AG10803 (cell line): ENCODE measurements at regions not wholly inside any gene's neighbourhood (a gene's known extent, or its start where the extent isn't known, plus 50 kb on each side); places are given as distances from the start of the nearest gene placed in this dataset.
"Not testable (repeated sequence)": the region's sequence is repeated elsewhere in the genome, so short reads cannot be mapped to it uniquely, and the experiment has no call there.

Experiments used
- DNase-seq: peaks from one replicate; pipeline ENCODE4 v3.0.0; 2010; ENCODE audit warnings: low read depth
- H3K4me3 ChIP-seq: 2 replicates; pipeline ENCODE4 v1.5.1; 2011; ENCODE audit warnings: mild to moderate bottlenecking, low read length, control low read depth
- TF ChIP-seq, protein P1 (sequence below): conservative IDR thresholded peaks from 2 replicates; pipeline ENCODE4 v1.5.1; 2011; ENCODE audit warnings: mild to moderate bottlenecking, low read length, control low read depth, inconsistent platforms

DNA sequence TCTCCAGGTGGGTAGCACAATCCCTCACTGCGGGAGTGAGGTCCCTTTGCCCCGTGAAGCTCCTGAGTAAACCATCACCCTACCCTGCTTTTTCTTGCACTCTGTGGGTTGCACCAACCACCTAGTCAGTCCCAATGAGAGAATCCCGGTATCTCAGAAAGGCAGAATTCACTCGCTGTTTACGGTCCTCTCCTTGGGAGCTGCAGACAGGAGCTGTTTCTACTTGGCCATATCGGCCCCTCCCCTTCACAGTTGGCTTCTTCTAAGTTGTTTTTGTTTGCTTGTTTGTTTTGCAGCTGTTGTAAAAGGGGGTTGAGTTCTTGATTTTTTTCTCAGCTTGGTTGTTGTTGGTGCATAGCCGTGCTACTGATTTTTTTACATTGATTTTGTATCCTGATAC lies 237.0 kb upstream of the RASA1 start:
- TF ChIP-seq, protein P1, sequence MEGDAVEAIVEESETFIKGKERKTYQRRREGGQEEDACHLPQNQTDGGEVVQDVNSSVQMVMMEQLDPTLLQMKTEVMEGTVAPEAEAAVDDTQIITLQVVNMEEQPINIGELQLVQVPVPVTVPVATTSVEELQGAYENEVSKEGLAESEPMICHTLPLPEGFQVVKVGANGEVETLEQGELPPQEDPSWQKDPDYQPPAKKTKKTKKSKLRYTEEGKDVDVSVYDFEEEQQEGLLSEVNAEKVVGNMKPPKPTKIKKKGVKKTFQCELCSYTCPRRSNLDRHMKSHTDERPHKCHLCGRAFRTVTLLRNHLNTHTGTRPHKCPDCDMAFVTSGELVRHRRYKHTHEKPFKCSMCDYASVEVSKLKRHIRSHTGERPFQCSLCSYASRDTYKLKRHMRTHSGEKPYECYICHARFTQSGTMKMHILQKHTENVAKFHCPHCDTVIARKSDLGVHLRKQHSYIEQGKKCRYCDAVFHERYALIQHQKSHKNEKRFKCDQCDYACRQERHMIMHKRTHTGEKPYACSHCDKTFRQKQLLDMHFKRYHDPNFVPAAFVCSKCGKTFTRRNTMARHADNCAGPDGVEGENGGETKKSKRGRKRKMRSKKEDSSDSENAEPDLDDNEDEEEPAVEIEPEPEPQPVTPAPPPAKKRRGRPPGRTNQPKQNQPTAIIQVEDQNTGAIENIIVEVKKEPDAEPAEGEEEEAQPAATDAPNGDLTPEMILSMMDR = no peak
- no peak overlapping the region for H3K4me3 ChIP-seq
- DNase-seq = no peak

DNA sequence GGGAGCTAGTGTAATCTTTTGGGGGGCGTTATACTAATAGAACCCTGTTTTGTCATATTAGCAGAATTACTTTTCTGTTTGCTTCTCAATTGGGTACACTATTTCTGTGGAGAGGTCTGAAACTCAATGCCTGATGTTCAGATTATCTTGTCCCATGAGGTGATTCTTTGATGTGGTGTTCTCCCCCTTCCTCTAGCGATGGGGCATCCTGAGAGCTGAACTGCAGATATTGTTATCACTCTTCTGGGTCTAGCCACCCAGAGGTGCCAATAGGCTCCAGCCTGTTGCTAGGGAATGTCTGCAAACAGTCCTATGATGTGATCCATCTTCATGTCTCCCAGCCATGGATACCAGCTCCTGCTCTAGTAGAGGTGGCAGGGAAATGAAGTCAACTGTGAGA lies 233.1 kb upstream of the RASA1 start:
- DNase-seq = no peak
- no peak overlapping the region for H3K4me3 ChIP-seq
- TF ChIP-seq, protein P1 = no peak

DNA sequence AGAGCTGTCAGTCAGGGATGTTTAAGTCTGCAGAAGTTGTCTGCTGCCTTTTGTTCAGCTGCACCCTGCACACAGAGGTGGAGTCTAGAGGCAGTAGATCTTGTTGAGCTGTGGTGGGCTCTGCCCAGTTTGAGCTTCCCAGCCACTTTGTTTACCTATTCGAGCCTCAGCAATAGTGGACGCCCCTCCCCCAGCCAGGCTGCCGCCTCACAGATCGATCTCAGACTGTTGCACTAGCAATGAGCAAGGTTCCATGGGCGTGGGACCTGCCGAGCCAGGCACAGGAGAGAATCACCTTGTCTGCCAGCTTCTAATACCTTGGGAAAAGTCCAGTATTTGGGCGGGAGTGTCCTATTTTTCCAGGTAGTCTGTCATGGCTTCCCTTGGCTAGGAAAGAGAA lies 225.1 kb upstream of the RASA1 start:
- TF ChIP-seq, protein P1 = no peak
- H3K4me3 ChIP-seq = no peak overlapping the region
- DNase-seq = no peak

DNA sequence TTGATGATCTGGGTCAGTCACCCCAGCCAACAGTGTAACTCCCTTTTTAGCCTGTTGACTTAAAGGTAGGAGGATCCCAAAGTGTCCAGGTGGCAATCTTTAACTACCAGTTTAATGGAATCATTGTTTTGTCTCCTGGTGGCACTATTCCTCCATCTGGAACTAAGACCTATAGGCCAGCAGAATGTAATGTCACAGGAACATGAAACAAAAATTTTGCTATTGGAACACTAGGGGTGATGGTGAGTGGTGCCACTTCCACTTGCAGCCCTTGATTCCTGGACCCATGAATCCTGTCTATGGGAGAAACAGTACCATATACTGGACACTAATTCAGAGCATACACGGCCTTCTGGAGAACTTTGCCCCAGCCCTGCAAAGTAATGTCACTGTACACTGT lies 219.5 kb upstream of the RASA1 start:
- TF ChIP-seq, protein P1 = no peak
- H3K4me3 ChIP-seq = no peak overlapping the region
- DNase-seq = no peak

DNA sequence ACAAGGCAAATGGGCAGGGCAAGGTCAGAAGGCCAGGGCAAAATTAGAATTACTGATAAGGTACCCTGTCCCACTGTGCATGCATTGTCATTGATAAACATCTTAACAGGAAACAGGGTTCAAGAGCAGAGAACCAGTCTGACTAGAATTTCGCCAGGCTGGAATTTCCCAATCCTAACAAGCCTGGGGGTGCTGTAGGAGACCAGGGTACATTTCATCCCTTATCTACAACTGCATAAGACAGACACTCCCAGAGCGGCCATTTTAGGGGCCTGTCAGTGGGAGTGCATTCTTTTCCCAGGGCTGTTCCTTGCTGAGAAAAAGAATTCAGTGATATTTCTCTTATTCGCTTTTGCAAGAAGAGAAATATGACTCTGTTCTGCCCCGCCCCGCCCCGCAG lies 218.7 kb upstream of the RASA1 start:
- H3K4me3 ChIP-seq, DNase-seq: not testable (repeated sequence)

DNA sequence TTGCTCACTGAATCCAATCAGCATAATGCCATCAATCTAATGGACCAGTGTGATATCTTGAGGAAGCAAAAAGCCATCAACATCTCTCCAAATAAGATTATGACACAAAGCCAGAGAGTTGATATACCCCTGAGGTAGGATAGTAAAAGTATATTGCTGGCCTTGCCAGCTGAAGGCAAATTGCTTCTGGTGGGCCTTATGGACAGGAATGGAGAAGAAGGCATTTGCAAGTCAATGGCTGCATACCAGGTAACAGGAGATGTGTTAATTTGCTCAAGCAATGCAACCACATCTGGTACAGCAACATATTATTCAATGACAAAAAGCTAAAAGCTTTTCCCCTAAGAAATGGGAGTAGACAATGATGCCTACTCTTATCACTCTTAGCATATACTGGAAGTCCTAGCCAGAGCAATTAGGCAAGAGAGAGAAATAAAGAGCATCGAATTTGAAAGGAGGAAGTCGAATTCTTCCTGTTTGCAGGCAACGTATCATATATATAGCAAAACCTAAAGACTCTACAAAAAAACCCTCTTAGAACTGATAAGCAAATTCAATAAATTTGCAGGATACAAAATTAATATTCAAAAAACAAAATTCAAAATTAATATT lies 216.1 kb upstream of the RASA1 start:
- no peak for DNase-seq
- TF ChIP-seq, protein P1 = no peak

DNA sequence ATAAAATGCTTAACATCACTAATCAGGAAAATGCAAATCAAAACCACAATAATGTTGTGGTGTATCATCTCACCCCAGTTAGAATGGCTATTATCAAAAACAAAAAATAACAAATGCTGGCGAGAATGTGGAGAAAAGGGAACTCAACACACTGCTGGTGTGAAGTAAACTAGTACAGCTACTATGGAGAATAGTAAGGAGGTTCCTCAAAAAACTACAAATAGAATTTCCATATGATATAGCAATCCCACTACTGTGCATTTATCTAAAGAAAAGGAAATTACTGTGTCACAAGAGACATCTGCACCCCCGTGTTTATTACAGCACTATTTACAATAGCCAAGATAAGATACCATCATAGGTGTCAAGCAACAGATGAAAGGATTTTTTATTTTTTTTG lies 214.5 kb upstream of the RASA1 start:
- DNase-seq = no peak
- H3K4me3 ChIP-seq = no peak overlapping the region
- TF ChIP-seq, protein P1 = no peak

More for the DNA sequence above, 216.1 kb upstream of the RASA1 start:
- no peak overlapping the region for H3K4me3 ChIP-seq

DNA sequence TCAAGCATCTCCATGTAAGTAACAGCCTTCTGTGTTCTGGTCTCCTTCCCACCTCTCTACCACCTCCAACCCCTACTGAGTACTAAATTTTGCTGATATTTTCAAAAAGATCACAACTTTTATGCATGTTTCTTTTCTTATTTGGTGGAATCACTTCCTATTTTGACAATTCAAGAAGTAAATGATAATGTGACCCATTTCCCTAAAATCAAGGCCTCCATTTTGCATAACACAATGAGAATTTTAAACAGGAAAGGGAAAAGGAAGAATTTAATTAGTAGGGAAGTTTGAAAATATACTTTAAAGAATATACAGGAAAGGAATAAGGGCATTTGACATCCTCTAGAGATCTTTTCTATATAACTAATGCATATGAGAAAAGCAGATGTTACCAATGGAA lies 212.9 kb upstream of the RASA1 start:
- TF ChIP-seq, protein P1 = no peak
- no peak for DNase-seq
- no peak overlapping the region for H3K4me3 ChIP-seq
